Liver (tissue), 8 donors: ENCODE measurements at regions not wholly inside any gene's neighbourhood (a gene's known extent, or its start where the extent isn't known, plus 50 kb on each side); places are given as distances from the start of the nearest gene placed in this dataset.

Source experiments
- DNase-seq: peaks from one replicate; pipeline ENCODE4 v3.0.0-alpha.2; 2017; ENCODE audit warnings: low spot score
- H3K27ac ChIP-seq, 2 donors: one replicate each; pipeline ENCODE4 v1.7.0; 2013; ENCODE audit warnings: inconsistent platforms in 2 of 2, low read length in 2 of 2, control low read depth in 1 of 2, low read depth in 1 of 2, mild to moderate bottlenecking in 1 of 2
- H3K27me3 ChIP-seq, 4 donors: one replicate each; pipeline versions ENCODE4 v1.6.1 to v1.7.0; 2013; ENCODE audit warnings: low read length in 3 of 4, inconsistent platforms in 1 of 4, mild to moderate bottlenecking in 1 of 4, moderate library complexity in 1 of 4; ENCODE audit not compliant: control insufficient read depth in 4 of 4, insufficient read depth in 4 of 4
- H3K36me3 ChIP-seq, 4 donors: one replicate each; pipeline versions ENCODE4 v1.6.1 to v1.7.0; 2013; ENCODE audit warnings: low read length in 3 of 4, mild to moderate bottlenecking in 3 of 4, low read depth in 1 of 4, moderate library complexity in 1 of 4; ENCODE audit not compliant: control insufficient read depth in 4 of 4, insufficient read depth in 3 of 4
- H3K4me1 ChIP-seq, 4 donors: one replicate each; pipeline versions ENCODE4 v1.6.1 to v1.7.0; 2013; ENCODE audit warnings: low read length in 3 of 4, mild to moderate bottlenecking in 3 of 4, moderate library complexity in 1 of 4; ENCODE audit not compliant: control insufficient read depth in 4 of 4, insufficient read depth in 4 of 4
- H3K4me3 ChIP-seq, 3 donors: one replicate each; pipeline versions ENCODE4 v1.6.1 to v1.7.0; 2013; ENCODE audit warnings: low read length in 3 of 3, control low read depth in 1 of 3, low read depth in 1 of 3, mild to moderate bottlenecking in 1 of 3
- H3K9ac ChIP-seq, 2 donors: one replicate each; pipeline ENCODE4 v1.7.0; 2013; ENCODE audit warnings: low read length in 2 of 2, mild to moderate bottlenecking in 2 of 2, moderate library complexity in 2 of 2, control low read depth in 1 of 2, low read depth in 1 of 2
- H3K9me3 ChIP-seq, 4 donors: one replicate each; pipeline versions ENCODE4 v1.6.1 to v1.7.0; 2013; ENCODE audit warnings: low read length in 3 of 4; ENCODE audit not compliant: control insufficient read depth in 4 of 4
- CTCF ChIP-seq: fragments of 150-350 bp; IDR thresholded peaks from 2 replicates; pipeline ENCODE4 v1.5.1; 2017; ENCODE audit warnings: improper control_type of control experiment, low read depth, low read length; ENCODE audit not compliant: missing input control
- EGR1 ChIP-seq, 2 donors: IDR thresholded peaks; 2 replicates each; pipeline ENCODE4 v1.6.1; 2016 to 2018; ENCODE audit warnings: antibody characterized with exemption in 2 of 2, low read depth in 2 of 2
- FOXA1 ChIP-seq: IDR thresholded peaks from 2 replicates; pipeline ENCODE4 v1.6.1; 2016; ENCODE audit warnings: antibody characterized with exemption
- FOXA2 ChIP-seq: IDR thresholded peaks from 2 replicates; pipeline ENCODE4 v1.6.1; 2016; ENCODE audit warnings: antibody characterized with exemption
- GABPA ChIP-seq, 2 donors: IDR thresholded peaks in 1 of 2; conservative IDR thresholded peaks in 1 of 2; 2 replicates each; pipeline ENCODE4 v1.6.1; 2016; ENCODE audit warnings: antibody characterized with exemption in 2 of 2, mild to moderate bottlenecking in 1 of 2, moderate library complexity in 1 of 2
- HNF4G ChIP-seq: IDR thresholded peaks from 2 replicates; pipeline ENCODE4 v1.6.1; 2016; ENCODE audit warnings: antibody characterized with exemption
- JUND ChIP-seq, 2 donors: IDR thresholded peaks; 2 replicates each; pipeline ENCODE4 v1.6.1; 2016; ENCODE audit warnings: antibody characterized with exemption in 2 of 2
- NR2F2 ChIP-seq: IDR thresholded peaks from 2 replicates; pipeline ENCODE4 v1.6.1; 2016; ENCODE audit warnings: antibody characterized with exemption
- RXRA ChIP-seq, 2 donors: IDR thresholded peaks; 2 replicates each; pipeline ENCODE4 v1.6.1; 2017 to 2018; ENCODE audit warnings: antibody characterized with exemption in 2 of 2, mild to moderate bottlenecking in 1 of 2
- SP1 ChIP-seq: IDR thresholded peaks from 2 replicates; pipeline ENCODE4 v1.6.1; 2018; ENCODE audit warnings: antibody characterized with exemption, mild to moderate bottlenecking
- TAF1 ChIP-seq: conservative IDR thresholded peaks from 2 replicates; pipeline ENCODE4 v1.6.1; 2016; ENCODE audit warnings: antibody characterized with exemption, mild to moderate bottlenecking
- WGBS: extraction: QIAGEN DNeasy Blood & Tissue Kit; methylation state at CpG from one replicate; pipeline ENCODE4 v1.1.7; 2013; 5-methylcytosine and 5-hydroxymethylcytosine counted together
- TF ChIP-seq, protein P1 (sequence below): IDR thresholded peaks from 2 replicates; pipeline ENCODE4 v1.6.1; 2016; ENCODE audit warnings: antibody characterized with exemption
- TF ChIP-seq, protein P2 (sequence below): IDR thresholded peaks from 2 replicates; pipeline ENCODE4 v1.6.1; 2016; ENCODE audit warnings: antibody characterized with exemption
- TF ChIP-seq, protein P3 (sequence below): IDR thresholded peaks from 2 replicates; pipeline ENCODE4 v1.6.1; 2016; ENCODE audit warnings: antibody characterized with exemption, mild to moderate bottlenecking
- donor health status: healthy.
- donor health status: healthy.
- donor health status: healthy.
- donor health status: healthy.
- donor health status: healthy.

- 72% methylated on average over 5 of the region's 5 CpGs for WGBS
- Histone ChIP-seq H3K36me3 (no peaks in the 10 kb centered on the region), H3K4me3 (no peak overlapping the region), H3K4me1 (no peaks in the 10 kb centered on the region), H3K27me3 (peaks cover 0 to 4% (median 0%) of the 10 kb centered on the region in 4 donors), H3K9ac (no peak overlapping the region), H3K27ac (no peak overlapping the region), H3K9me3 (no peaks in the 10 kb centered on the region)
- DNase-seq, result no peak
- TF ChIP-seq FOXA1 (no peak), EGR1 (IDR thresholded peaks at IDR 0.05; ENCODE audit: low read depth in 2 of 2) (no peak), CTCF (no peak)
- TF ChIP-seq, protein P1, sequence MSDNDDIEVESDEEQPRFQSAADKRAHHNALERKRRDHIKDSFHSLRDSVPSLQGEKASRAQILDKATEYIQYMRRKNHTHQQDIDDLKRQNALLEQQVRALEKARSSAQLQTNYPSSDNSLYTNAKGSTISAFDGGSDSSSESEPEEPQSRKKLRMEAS, result no peak
These were observed 160.7 kb downstream of the ICE1 start for GRCh38 chr5:5583023-5583765.

GRCh38 chr5:5581080-5581479 is 158.6 kb downstream of the ICE1 start:
- no peaks in the 10 kb centered on the region for H3K36me3 ChIP-seq
- H3K27ac ChIP-seq, result no peak overlapping the region
- peaks cover 0 to 2% (median 0%) of the 10 kb centered on the region in 4 donors for H3K27me3 ChIP-seq
- TF ChIP-seq GABPA (IDR thresholded peaks at IDR 0.05 in 1 of 2, conservative IDR thresholded peaks at IDR 0.05 in 1 of 2) (no peak), JUND (IDR thresholded peaks at IDR 0.05) (no peak), SP1 (no peak), FOXA1 (no peak), CTCF (no peak), HNF4G (no peak), FOXA2 (no peak), TAF1 (no peak), NR2F2 (no peak), RXRA (IDR thresholded peaks at IDR 0.05) (no peak)
- TF ChIP-seq, protein P2, sequence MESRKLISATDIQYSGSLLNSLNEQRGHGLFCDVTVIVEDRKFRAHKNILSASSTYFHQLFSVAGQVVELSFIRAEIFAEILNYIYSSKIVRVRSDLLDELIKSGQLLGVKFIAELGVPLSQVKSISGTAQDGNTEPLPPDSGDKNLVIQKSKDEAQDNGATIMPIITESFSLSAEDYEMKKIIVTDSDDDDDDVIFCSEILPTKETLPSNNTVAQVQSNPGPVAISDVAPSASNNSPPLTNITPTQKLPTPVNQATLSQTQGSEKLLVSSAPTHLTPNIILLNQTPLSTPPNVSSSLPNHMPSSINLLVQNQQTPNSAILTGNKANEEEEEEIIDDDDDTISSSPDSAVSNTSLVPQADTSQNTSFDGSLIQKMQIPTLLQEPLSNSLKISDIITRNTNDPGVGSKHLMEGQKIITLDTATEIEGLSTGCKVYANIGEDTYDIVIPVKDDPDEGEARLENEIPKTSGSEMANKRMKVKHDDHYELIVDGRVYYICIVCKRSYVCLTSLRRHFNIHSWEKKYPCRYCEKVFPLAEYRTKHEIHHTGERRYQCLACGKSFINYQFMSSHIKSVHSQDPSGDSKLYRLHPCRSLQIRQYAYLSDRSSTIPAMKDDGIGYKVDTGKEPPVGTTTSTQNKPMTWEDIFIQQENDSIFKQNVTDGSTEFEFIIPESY, result no peak
- TF ChIP-seq, protein P1, result no peak
- TF ChIP-seq, protein P3, sequence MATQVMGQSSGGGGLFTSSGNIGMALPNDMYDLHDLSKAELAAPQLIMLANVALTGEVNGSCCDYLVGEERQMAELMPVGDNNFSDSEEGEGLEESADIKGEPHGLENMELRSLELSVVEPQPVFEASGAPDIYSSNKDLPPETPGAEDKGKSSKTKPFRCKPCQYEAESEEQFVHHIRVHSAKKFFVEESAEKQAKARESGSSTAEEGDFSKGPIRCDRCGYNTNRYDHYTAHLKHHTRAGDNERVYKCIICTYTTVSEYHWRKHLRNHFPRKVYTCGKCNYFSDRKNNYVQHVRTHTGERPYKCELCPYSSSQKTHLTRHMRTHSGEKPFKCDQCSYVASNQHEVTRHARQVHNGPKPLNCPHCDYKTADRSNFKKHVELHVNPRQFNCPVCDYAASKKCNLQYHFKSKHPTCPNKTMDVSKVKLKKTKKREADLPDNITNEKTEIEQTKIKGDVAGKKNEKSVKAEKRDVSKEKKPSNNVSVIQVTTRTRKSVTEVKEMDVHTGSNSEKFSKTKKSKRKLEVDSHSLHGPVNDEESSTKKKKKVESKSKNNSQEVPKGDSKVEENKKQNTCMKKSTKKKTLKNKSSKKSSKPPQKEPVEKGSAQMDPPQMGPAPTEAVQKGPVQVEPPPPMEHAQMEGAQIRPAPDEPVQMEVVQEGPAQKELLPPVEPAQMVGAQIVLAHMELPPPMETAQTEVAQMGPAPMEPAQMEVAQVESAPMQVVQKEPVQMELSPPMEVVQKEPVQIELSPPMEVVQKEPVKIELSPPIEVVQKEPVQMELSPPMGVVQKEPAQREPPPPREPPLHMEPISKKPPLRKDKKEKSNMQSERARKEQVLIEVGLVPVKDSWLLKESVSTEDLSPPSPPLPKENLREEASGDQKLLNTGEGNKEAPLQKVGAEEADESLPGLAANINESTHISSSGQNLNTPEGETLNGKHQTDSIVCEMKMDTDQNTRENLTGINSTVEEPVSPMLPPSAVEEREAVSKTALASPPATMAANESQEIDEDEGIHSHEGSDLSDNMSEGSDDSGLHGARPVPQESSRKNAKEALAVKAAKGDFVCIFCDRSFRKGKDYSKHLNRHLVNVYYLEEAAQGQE, result no peak
- WGBS, result 55% methylated on average over 3 of the region's 3 CpGs
- no peak overlapping the region for H3K9ac ChIP-seq
- no peaks in the 10 kb centered on the region for H3K9me3 ChIP-seq
- H3K4me1 ChIP-seq, result no peaks in the 10 kb centered on the region
- no peak for DNase-seq
- no peak overlapping the region for H3K4me3 ChIP-seq
